GM19467 (cell line): ENCODE measurements at regions not wholly inside any gene's neighbourhood (a gene's known extent, or its start where the extent isn't known, plus 50 kb on each side); places are given as distances from the start of the nearest gene placed in this dataset.
A peak's percentile ranks its signal among the peaks of the same experiment; 100 is the strongest.

ENCODE experiments used
- ATAC-seq: cut with Tn5 transposase; IDR thresholded peaks from one replicate; pipeline ENCODE4 v1.9.1; 2021; ENCODE audit warnings: mild to moderate bottlenecking, moderate library complexity; ENCODE audit not compliant: unreplicated experiment

GRCh38 chr3:177752831-177753230 lies 555.5 kb upstream of the TBL1XR1 start:
- no peak for ATAC-seq

DNA sequence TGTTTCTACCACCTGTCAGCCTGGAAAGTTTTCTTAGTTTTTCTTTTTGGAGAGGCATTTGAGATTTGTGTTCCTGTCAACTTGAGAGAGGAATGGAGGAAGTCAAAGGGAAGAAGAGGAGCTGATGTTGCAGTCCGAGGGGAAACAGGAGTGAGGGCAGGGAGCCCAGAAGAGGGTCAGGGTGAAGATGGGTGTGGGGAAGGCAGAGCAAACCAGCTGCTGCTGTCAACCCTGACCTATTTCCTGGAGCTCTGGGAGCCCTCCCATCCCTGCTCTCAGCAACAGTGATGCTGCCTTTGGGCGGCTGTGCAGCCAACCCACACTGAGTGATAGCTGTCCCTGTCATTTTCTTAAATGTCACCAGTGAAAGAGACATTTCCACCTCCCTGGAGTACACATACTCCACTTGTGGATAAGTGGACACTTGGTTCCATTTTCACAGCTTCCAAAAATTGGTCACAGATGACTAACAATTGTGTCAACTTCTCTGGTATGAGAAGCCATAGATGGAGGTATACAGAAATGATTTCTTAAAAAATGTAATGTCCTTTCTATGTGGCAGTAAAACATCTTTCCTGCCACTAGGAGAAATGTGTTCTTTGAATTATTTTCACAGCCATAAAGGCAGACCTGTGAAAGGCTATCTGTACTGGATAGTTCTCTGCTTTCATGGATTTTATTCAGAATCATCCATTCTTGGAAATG lies 556.3 kb upstream of the TBL1XR1 start:
- no peak for ATAC-seq

DNA sequence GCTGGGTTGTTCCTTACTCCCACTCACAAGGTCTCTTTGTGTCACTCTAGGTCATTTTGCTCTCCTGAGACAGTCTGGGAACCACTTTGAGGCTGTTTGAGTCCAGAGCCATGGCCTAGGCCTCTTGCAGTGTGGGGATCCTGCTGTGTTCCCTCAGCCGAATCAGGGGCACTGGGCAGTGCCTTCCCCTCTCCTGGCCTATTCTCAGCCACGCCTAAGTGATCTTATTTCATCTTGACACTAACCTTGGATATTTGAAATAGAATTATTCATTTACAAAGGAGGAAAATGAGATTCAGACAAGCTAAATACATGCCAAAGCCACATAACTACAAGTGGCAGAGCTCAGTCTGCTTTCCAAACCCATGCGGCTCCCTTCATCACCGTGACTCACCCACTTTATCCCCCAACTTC lies 557.2 kb upstream of the TBL1XR1 start:
- ATAC-seq: no peak

- ATAC-seq: no peak
Measured at GRCh38 chr3:177758126-177758525, 560.8 kb upstream of the TBL1XR1 start.

- no peak for ATAC-seq
Measured at GRCh38 chr3:177760803-177761202, 563.5 kb upstream of the TBL1XR1 start.

DNA sequence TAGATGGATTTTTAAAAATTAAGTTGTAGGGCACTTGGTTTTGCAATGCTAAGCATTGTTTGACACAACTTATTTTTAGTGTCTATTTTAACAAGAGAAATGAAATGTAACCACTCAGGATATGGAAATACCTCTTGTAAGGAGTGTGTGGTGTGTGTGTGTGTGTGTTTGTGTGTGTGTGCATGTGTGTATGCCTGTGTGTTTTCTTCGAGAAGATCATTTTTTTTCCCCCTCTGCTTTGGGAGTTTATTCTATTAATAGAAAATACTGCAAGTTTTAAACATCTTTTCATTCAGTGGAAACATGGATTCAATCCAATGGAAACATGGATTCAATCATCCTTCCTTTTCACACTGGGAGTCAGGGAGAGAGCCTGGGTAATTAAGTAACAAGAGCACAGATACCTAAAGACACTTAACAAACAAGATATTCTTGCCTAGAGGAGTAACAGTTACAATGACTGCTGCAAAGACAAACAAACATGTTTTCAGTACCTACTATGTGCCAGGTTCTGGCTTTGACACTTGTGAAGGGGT lies 567.2 kb upstream of the TBL1XR1 start:
- no peak for ATAC-seq

DNA sequence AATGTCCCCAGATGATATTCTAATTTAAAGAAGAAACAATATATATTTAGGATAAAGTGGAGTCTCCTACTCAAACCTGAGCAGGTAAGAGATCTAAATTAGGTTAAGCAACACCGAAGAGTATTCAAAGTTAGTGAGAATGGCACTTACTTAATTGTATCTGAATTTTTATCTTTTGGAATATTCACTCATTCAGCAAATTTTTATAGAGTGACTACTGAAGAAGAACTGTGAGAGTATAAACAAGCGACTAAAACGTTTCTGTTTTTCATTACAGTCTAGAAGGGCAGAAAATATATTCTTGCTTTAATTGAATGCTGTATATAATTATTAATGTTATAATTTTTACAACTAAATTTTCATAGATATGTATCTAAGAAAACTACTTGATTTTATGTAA lies 567.7 kb upstream of the TBL1XR1 start:
- no peak for ATAC-seq

DNA sequence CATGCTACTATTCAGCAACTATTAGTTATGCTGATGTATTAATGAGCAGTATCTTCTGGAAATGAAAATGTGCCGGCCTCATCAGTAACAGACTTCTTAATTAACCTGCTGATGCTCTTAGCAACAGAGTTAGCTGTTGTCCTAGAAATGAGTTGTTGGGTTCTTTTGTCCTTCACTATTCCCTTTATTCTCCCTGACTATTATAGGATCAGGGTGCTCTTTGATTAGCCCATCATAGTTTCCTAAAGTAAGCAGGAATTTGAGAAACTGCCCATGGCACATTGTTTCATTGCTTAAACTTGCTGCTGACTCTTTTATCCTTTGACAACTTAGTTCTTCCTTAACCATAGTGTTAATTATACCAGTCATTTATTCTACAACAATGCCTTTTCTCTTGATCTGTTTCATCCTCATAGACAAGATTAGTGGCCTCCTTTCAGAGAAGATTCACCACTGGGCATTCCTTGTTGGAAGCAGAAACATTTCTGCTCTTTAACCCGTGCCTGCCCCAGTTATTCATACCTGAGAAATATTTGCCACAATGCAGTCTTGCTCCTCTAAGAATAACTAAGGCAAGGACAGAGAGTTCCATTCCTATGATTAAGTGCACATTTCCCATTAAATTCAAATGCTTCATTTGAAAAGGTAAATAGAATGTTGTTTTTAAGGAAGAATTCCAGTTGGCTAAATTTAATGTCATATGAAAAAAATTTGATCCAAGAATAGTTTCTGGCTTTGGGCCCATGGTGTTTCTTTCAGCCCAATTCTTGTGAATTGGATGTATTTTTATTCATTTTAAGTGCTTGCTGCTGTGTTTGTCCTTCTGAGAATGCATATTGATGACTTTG lies 573.3 kb upstream of the TBL1XR1 start:
- ATAC-seq: no peak

DNA sequence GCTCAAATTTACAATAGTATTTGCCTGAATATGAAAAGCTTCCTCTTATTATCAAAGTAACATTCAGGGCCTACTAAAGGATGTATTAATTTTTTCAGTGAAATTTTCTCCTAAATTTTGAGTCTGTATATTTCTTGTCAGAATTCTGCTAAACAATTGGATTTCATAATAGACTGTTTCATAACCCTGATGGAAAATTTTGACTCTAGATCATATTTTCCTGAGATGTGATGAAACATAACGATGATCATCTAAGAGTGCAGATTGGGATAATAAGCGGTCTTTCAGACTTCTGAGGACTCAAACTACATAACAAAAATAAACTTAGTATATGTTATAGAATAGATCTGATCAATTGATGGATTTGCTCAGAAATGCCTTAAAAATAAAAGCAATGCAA lies 574.5 kb upstream of the TBL1XR1 start:
- ATAC-seq: no peak

DNA sequence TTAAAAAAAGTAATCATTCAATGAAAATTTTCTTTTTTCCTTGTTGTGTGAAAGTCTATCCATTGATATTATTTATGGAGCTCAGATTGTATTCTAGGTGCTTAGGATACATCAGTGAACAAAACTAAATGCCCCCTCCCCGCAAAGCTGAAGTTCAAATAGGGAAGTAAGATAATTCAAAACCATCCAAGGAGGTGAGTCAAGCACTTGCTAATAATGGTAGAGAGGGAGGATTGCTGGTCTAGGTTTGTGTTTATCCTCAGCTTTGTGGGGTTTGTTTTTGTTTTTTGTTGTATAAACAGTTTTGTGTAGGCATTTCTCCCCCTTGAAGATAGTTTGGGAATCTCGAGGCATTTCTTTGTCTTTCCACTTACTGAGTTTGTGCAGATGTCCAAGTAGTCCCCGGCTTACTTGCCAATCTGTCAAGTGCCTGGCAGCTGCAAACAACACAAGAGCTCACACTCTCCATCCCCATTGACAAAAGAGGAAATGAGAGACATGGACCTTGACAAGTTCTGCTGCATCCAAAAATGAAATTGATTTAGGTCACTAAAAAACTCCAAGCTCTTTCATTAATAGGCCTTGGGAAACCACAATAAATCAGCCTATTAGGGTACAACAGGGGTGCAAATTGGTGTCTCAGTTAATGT lies 575.8 kb upstream of the TBL1XR1 start:
- ATAC-seq: no peak

DNA sequence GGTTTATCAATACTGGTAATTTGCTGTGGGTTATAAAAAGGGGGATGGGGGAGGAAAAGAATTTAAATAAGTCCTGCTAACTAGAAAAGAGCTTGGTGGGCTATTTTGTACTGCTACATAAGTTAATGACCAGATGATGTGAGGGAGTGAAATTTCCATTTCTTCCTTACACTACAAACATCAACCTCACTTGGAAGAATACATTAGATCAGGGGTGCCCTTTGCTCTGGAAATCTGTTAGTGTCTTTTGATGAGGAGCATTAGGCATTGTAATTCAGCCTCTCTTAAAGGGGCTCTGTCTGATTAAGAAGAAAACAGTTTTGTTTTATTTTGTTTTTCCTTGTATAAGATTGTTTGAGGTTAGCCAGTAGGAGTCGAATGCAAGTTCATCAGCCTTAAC lies 576.4 kb upstream of the TBL1XR1 start:
- ATAC-seq: no peak

- no peak for ATAC-seq
Measured at GRCh38 chr3:177776661-177777101, 579.4 kb upstream of the TBL1XR1 start.

GRCh38 chr3:177777699-177778098 lies 580.4 kb upstream of the TBL1XR1 start:
- peak; percentile 93 for ATAC-seq

GRCh38 chr3:177778633-177779032 lies 581.4 kb upstream of the TBL1XR1 start:
- ATAC-seq: no peak

DNA sequence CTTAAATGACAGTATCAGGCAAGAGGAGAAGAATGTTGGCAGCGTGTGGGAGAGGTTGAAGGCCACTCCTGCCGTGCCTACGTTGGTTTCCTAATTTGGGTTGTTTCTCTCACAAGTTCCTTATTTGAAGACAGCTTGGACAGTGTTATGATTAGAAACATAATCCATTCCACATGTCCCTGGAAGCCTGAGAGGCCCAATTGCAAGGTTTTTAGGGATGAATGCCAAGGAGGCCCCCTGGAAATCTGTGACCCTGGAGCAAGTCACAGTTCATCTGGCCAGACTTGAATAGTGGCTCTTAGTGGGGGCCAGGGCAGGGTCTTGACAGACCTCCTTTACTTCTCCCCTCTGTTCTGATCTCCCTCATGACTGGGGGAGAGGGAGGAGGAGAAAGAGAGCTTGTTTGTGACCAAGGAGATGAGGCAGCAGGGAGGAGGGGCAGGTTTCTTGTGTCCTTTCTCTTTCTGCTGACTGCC lies 584.4 kb upstream of the TBL1XR1 start:
- no peak for ATAC-seq

DNA sequence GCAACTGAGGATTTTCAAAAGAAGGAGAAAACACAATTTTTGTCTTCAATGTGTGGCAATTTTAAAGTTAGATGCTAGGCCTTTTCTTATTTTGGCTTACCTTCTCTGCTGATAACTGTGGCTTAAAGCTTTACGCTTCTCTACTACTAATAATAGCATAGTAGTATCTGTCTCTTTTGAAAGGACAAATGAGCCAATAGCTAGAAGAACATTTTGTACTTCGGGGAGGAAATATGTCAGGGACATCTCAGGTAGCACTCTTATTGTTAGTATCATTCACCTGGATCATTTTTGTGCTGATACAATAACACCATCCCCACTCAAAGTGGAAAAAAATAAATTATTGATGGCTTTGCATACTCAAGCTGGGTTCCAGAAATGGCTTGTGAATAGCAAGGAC lies 586.1 kb upstream of the TBL1XR1 start:
- no peak for ATAC-seq

DNA sequence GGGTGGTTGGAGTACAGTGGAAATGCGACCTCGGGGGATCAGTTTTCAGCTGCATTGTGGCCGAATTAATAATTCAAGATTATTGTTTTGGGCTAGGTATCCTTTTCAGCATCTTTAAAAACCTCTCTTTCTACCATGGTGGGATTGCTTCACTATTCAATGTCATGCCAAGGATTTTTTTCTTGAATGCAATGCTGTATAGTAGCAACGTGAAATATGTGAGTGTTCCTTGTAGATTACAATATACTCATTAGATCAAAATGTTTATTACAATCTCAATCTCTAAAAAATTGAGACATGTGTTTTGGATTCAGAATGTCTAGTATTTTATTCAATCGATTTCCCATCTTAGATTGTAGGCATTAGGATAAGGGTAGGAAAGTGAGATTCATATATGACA lies 586.5 kb upstream of the TBL1XR1 start:
- ATAC-seq: no peak

- ATAC-seq: peak; percentile 64
Measured at GRCh38 chr3:177787279-177788041, 590.2 kb upstream of the TBL1XR1 start.

- ATAC-seq: no peak
Measured at GRCh38 chr3:177789500-177789899, 592.2 kb upstream of the TBL1XR1 start.

- ATAC-seq: no peak
Measured at GRCh38 chr3:177792311-177793030, 595.2 kb upstream of the TBL1XR1 start.
